SK-N-SH (cell line): ENCODE measurements at regions not wholly inside any gene's neighbourhood (a gene's known extent, or its start where the extent isn't known, plus 50 kb on each side); places are given as distances from the start of the nearest gene placed in this dataset.

Experiments
- CTCF ChIA-PET: fragments of 300-600, 350-600 bp; formaldehyde crosslinking; extraction: SDS; loops from one replicate; lab custom pipeline; 2021; lab: Yijun Ruan, JAX
- POLR2A ChIA-PET: fragments of 350-600 bp; sonication (Branson Sonifier 250); formaldehyde crosslinking; extraction: SDS; loops from one replicate; lab custom pipeline; 2020; ENCODE audit warnings: antibody characterized with exemption, inconsistent platforms; lab: Yijun Ruan, JAX
- DNase-seq: peaks from one replicate; pipeline ENCODE4 v3.0.0; 2012
- H2AFZ ChIP-seq: fragments of 200-600 bp; sonication (generic); 2 replicates; pipeline ENCODE4 v1.8.1; 2016; ENCODE audit warnings: antibody characterized with exemption, mild to moderate bottlenecking, low read depth
- H3F3A ChIP-seq: fragments of 200-600 bp; sonication (generic); replicated peaks from 2 replicates; pipeline ENCODE3; 2016; ENCODE audit warnings: antibody characterized with exemption, mild to moderate bottlenecking; ENCODE audit not compliant: insufficient read depth
- H3K27ac ChIP-seq, 2 experiments: fragments of 200-500 bp in 1 of 2; fragments of 200-600 bp in 1 of 2; sonication (Bioruptor generic) in 1 of 2; sonication (generic), shearing (Covaris generic) in 1 of 2; 2 replicates each; pipeline versions ENCODE4 v1.5.1 to v1.6.1; 2014 to 2016; ENCODE audit warnings: low read depth in 2 of 2, inconsistent platforms in 1 of 2, low read length in 1 of 2, mild to moderate bottlenecking in 1 of 2, mixed read lengths in 1 of 2
- H3K27me3 ChIP-seq: fragments of 200-600 bp; sonication (generic), shearing (Covaris generic); 2 replicates; pipeline ENCODE4 v1.6.1; 2016; ENCODE audit warnings: mixed run types; ENCODE audit not compliant: insufficient read depth
- H3K36me3 ChIP-seq, 2 experiments: fragments of 200-500 bp in 1 of 2; fragments of 200-600 bp in 1 of 2; sonication (Bioruptor generic) in 1 of 2; sonication (generic) in 1 of 2; replicated peaks in 1 of 2; 2 replicates each; pipeline versions ENCODE3 to v1.5.1; 2014 to 2016; ENCODE audit warnings: low read length in 1 of 2, mild to moderate bottlenecking in 1 of 2; ENCODE audit not compliant: insufficient read depth in 2 of 2, control insufficient read depth in 1 of 2
- H3K4me1 ChIP-seq, 2 experiments: fragments of 200-500 bp in 1 of 2; fragments of 200-600 bp in 1 of 2; sonication (Bioruptor generic) in 1 of 2; sonication (generic), shearing (Covaris generic) in 1 of 2; 2 replicates each; pipeline versions ENCODE4 v1.5.1 to v1.6.1; 2014 to 2016; ENCODE audit warnings: low read depth in 1 of 2, low read length in 1 of 2, mixed run types in 1 of 2; ENCODE audit not compliant: insufficient read depth in 2 of 2, control insufficient read depth in 1 of 2
- H3K4me2 ChIP-seq: fragments of 200-600 bp; sonication (generic), shearing (Covaris generic); 2 replicates; pipeline ENCODE4 v1.6.1; 2017; ENCODE audit warnings: mixed run types
- H3K4me3 ChIP-seq, 2 experiments: fragments of 200-500 bp in 1 of 2; fragments of 200-600 bp in 1 of 2; sonication (Bioruptor generic) in 1 of 2; sonication (generic), shearing (Covaris generic) in 1 of 2; 2 replicates each; pipeline versions ENCODE4 v1.5.1 to v1.8.1; 2014 to 2016; ENCODE audit warnings: low read depth in 2 of 2, inconsistent platforms in 1 of 2, low read length in 1 of 2, mild to moderate bottlenecking in 1 of 2, mixed read lengths in 1 of 2, moderate library complexity in 1 of 2
- H3K79me2 ChIP-seq: fragments of 200-600 bp; sonication (generic); 2 replicates; pipeline ENCODE4 v1.8.1; 2017; ENCODE audit warnings: mild to moderate bottlenecking; ENCODE audit not compliant: insufficient read depth
- H3K9ac ChIP-seq: fragments of 200-600 bp; sonication (generic); 2 replicates; pipeline ENCODE4 v1.6.1; 2017; ENCODE audit warnings: mixed run types
- H3K9me2 ChIP-seq: fragments of 200-600 bp; sonication (generic); 2 replicates; pipeline ENCODE4 v1.6.1; 2017; ENCODE audit warnings: mixed run types
- H3K9me3 ChIP-seq: fragments of 200-600 bp; sonication (generic); 2 replicates; pipeline ENCODE4 v1.6.1; 2017; ENCODE audit warnings: mixed run types, mild to moderate bottlenecking, moderate library complexity
- H4K20me1 ChIP-seq: fragments of 200-600 bp; sonication (generic); 2 replicates; pipeline ENCODE4 v1.6.1; 2017; ENCODE audit warnings: mild to moderate bottlenecking, mixed run types; ENCODE audit not compliant: insufficient read depth
- CHD2 ChIP-seq: fragments of 150-350 bp; IDR thresholded peaks from 2 replicates; pipeline ENCODE4 v1.6.1; 2018; ENCODE audit warnings: low read length; ENCODE audit not compliant: partially characterized antibody
- ELF1 ChIP-seq: IDR thresholded peaks from 2 replicates; pipeline ENCODE4 v1.4.0; 2012
- EP300 ChIP-seq, 2 experiments: IDR thresholded peaks; 2 replicates each; pipeline versions ENCODE4 v1.4.0 to v1.6.1; 2012; ENCODE audit warnings: borderline replicate concordance in 1 of 2, low read depth in 1 of 2, low read length in 1 of 2
- EZH2phosphoT487 ChIP-seq: fragments of 200-600 bp; sonication (generic); IDR thresholded peaks from 2 replicates; pipeline ENCODE4 v1.6.1; 2017; ENCODE audit warnings: low read depth, mixed run types, mild to moderate bottlenecking, antibody characterized with exemption, moderate library complexity, borderline replicate concordance
- FOSL2 ChIP-seq: IDR thresholded peaks from 2 replicates; pipeline ENCODE4 v1.4.0; 2012; ENCODE audit warnings: low read depth, mild to moderate bottlenecking, moderate library complexity, borderline replicate concordance
- FOXJ3 ChIP-seq: sonication (generic); formaldehyde crosslinking; IDR thresholded peaks from 2 replicates; pipeline ENCODE4 v1.5.1; 2020; ENCODE audit warnings: mild to moderate bottlenecking, missing genetic modification reagents
- FOXM1 ChIP-seq: IDR thresholded peaks from 2 replicates; pipeline ENCODE4 v1.4.0; 2012; ENCODE audit warnings: low read depth, mild to moderate bottlenecking
- JUND ChIP-seq: IDR thresholded peaks from 2 replicates; pipeline ENCODE4 v1.4.0; 2012
- NFIC ChIP-seq: IDR thresholded peaks from 2 replicates; pipeline ENCODE4 v1.4.0; 2012; ENCODE audit warnings: borderline replicate concordance
- NRF1 ChIP-seq: IDR thresholded peaks from 2 replicates; pipeline ENCODE4 v1.6.1; 2012; ENCODE audit warnings: low read depth, mild to moderate bottlenecking, low read length
- POLR2AphosphoS5 ChIP-seq: IDR thresholded peaks from 2 replicates; pipeline ENCODE4 v1.6.1; 2012; ENCODE audit warnings: low read depth, low read length
- RCOR1 ChIP-seq: fragments of 150-350 bp; IDR thresholded peaks from 2 replicates; pipeline ENCODE4 v1.6.1; 2017; ENCODE audit warnings: antibody characterized with exemption, low read length
- SIN3A ChIP-seq: IDR thresholded peaks from 2 replicates; pipeline ENCODE4 v1.6.1; 2012; ENCODE audit warnings: low read depth, mild to moderate bottlenecking, low read length, moderate library complexity, borderline replicate concordance
- SMC3 ChIP-seq: IDR thresholded peaks from 2 replicates; pipeline ENCODE4 v1.6.1; 2012; ENCODE audit warnings: low read depth, low read length, improper control_type of control experiment
- TCF12 ChIP-seq: IDR thresholded peaks from 2 replicates; pipeline ENCODE4 v1.4.0; 2012
- YY1 ChIP-seq: IDR thresholded peaks from 2 replicates; pipeline ENCODE4 v1.4.0; 2012; ENCODE audit warnings: low read depth, mild to moderate bottlenecking
- WGBS: methylation state at CpG from one replicate; pipeline ENCODE4 v1.1.6; 2017; ENCODE audit warnings: low lambda C conversion rate; 5-methylcytosine and 5-hydroxymethylcytosine counted together
- TF ChIP-seq, protein P1 (sequence below): IDR thresholded peaks from 2 replicates; pipeline ENCODE4; 2012
- TF ChIP-seq, protein P2 (sequence below): IDR thresholded peaks from 2 replicates; pipeline ENCODE4 v1.4.0; 2012; ENCODE audit warnings: low read depth
- TF ChIP-seq, protein P3 (sequence below): IDR thresholded peaks from 2 replicates; pipeline ENCODE4 v1.4.0; 2012; ENCODE audit warnings: low read depth, borderline replicate concordance
- TF ChIP-seq, protein P4 (sequence below): IDR thresholded peaks from 2 replicates; pipeline ENCODE4 v1.4.0; 2012; ENCODE audit warnings: low read depth, borderline replicate concordance

DNA sequence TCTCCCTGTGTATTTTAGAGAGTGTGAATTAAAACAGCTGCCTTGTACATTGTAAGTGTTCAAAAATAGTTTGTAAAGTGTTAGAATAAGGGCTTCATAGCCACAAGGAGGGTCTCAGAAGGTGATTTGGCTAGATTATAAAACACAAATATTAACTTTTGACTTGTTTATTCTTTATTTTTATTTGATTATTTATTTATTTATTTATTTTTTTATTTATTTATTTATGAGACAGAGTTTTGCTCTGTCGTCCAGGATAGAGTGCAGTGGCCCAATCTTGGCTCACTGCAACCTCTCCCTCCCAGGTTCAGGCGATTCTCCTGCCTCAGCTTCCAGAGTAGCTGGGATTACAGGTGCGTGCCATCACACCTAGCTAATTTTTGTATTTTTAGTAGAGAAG lies 111.5 kb upstream of the RBFOX1 start:
- H2AFZ ChIP-seq = no peak overlapping the region
- no peaks in the 10 kb centered on the region for H3K36me3 ChIP-seq
- H3K4me1 ChIP-seq = no peaks in the 10 kb centered on the region
- no peaks in the 10 kb centered on the region for H3K27me3 ChIP-seq
- H3K27ac ChIP-seq = no peak overlapping the region
- ChIA-PET POLR2A (no interaction called here), CTCF (no interaction called here)
- no peak overlapping the region for H3K4me3 ChIP-seq
- no peaks in the 10 kb centered on the region for H3K9me2 ChIP-seq
- no peak for TF ChIP-seq FOXM1
- no peak for TF ChIP-seq ELF1
- TF ChIP-seq, protein P1, sequence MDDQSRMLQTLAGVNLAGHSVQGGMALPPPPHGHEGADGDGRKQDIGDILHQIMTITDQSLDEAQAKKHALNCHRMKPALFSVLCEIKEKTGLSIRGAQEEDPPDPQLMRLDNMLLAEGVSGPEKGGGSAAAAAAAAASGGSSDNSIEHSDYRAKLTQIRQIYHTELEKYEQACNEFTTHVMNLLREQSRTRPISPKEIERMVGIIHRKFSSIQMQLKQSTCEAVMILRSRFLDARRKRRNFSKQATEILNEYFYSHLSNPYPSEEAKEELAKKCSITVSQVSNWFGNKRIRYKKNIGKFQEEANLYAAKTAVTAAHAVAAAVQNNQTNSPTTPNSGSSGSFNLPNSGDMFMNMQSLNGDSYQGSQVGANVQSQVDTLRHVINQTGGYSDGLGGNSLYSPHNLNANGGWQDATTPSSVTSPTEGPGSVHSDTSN = no peak
- TF ChIP-seq, protein P2, sequence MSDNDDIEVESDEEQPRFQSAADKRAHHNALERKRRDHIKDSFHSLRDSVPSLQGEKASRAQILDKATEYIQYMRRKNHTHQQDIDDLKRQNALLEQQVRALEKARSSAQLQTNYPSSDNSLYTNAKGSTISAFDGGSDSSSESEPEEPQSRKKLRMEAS = no peak
- TF ChIP-seq, protein P3, sequence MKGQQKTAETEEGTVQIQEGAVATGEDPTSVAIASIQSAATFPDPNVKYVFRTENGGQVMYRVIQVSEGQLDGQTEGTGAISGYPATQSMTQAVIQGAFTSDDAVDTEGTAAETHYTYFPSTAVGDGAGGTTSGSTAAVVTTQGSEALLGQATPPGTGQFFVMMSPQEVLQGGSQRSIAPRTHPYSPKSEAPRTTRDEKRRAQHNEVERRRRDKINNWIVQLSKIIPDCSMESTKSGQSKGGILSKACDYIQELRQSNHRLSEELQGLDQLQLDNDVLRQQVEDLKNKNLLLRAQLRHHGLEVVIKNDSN = no peak
- TF ChIP-seq, protein P4, sequence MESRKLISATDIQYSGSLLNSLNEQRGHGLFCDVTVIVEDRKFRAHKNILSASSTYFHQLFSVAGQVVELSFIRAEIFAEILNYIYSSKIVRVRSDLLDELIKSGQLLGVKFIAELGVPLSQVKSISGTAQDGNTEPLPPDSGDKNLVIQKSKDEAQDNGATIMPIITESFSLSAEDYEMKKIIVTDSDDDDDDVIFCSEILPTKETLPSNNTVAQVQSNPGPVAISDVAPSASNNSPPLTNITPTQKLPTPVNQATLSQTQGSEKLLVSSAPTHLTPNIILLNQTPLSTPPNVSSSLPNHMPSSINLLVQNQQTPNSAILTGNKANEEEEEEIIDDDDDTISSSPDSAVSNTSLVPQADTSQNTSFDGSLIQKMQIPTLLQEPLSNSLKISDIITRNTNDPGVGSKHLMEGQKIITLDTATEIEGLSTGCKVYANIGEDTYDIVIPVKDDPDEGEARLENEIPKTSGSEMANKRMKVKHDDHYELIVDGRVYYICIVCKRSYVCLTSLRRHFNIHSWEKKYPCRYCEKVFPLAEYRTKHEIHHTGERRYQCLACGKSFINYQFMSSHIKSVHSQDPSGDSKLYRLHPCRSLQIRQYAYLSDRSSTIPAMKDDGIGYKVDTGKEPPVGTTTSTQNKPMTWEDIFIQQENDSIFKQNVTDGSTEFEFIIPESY = no peak
- TF ChIP-seq FOXJ3 (CRISPR knock-in tag) = no peak
- no peak for TF ChIP-seq NRF1
- no peak for TF ChIP-seq NFIC
- TF ChIP-seq JUND = no peak
- no peak for TF ChIP-seq YY1
- no peak for TF ChIP-seq EZH2phosphoT487
- no peak for TF ChIP-seq FOSL2
- TF ChIP-seq RCOR1 = no peak
- TF ChIP-seq EP300 (IDR thresholded peaks at IDR 0.05; ENCODE audit: borderline replicate concordance in 1 of 2, low read depth in 1 of 2, low read length in 1 of 2) = no peak
- TF ChIP-seq CHD2 = no peak
- TF ChIP-seq SIN3A = no peak
- TF ChIP-seq TCF12 = no peak
- TF ChIP-seq POLR2AphosphoS5 = no peak
- TF ChIP-seq SMC3 = no peak
- no peaks in the 10 kb centered on the region for H3K9me3 ChIP-seq
- no peak overlapping the region for H3K9ac ChIP-seq
- no peak overlapping the region for H3K4me2 ChIP-seq
- 26% methylated on average over 3 of the region's 3 CpGs for WGBS
- no peaks in the 10 kb centered on the region for H3K79me2 ChIP-seq
- H3F3A ChIP-seq = no peaks in the 10 kb centered on the region
- DNase-seq = no peak
- no peaks in the 10 kb centered on the region for H4K20me1 ChIP-seq
